Kidney epithelial cell (primary cell): ENCODE measurements at regions not wholly inside any gene's neighbourhood (a gene's known extent, or its start where the extent isn't known, plus 50 kb on each side); places are given as distances from the start of the nearest gene placed in this dataset.

Experiments used
- DNase-seq: peaks from one replicate; pipeline ENCODE4 v3.0.0-alpha.2; 2010; ENCODE audit warnings: low read depth
- H3K27me3 ChIP-seq: 2 replicates; pipeline ENCODE4 v1.6.0; 2011; ENCODE audit warnings: low read length; ENCODE audit not compliant: control insufficient read depth, insufficient read depth
- H3K36me3 ChIP-seq: 2 replicates; pipeline ENCODE4 v1.5.1; 2011; ENCODE audit warnings: low read length; ENCODE audit not compliant: control insufficient read depth, insufficient read depth
- H3K4me3 ChIP-seq: 2 replicates; pipeline ENCODE4 v1.5.1; 2011; ENCODE audit warnings: low read depth, mild to moderate bottlenecking, control low read depth, low read length
- CTCF ChIP-seq: IDR thresholded peaks from 2 replicates; pipeline ENCODE4 v1.5.1; 2011; ENCODE audit warnings: mild to moderate bottlenecking, moderate library complexity, low read length, control low read depth, inconsistent platforms; ENCODE audit not compliant: insufficient read depth, poor library complexity, severe bottlenecking

- Histone ChIP-seq H3K36me3 (no peaks in the 10 kb centered on the region), H3K4me3 (no peak overlapping the region), H3K27me3 (no peaks in the 10 kb centered on the region)
- no peak for DNase-seq
- no peak for TF ChIP-seq CTCF
Observed at GRCh38 chrX:125895518-125895917, 270.6 kb downstream of the DCAF12L2 start.

GRCh38 chrX:125926295-125926694 lies 239.8 kb downstream of the DCAF12L2 start:
- no peaks in the 10 kb centered on the region for H3K36me3 ChIP-seq
- H3K4me3 ChIP-seq: no peak overlapping the region
- TF ChIP-seq CTCF: no peak
- no peak for DNase-seq
- no peaks in the 10 kb centered on the region for H3K27me3 ChIP-seq

GRCh38 chrX:125940985-125941384 lies 225.1 kb downstream of the DCAF12L2 start:
- no peak overlapping the region for H3K4me3 ChIP-seq
- H3K36me3 ChIP-seq: no peaks in the 10 kb centered on the region
- TF ChIP-seq CTCF: no peak
- DNase-seq: no peak
- no peaks in the 10 kb centered on the region for H3K27me3 ChIP-seq

- H3K27me3 ChIP-seq: no peaks in the 10 kb centered on the region
- DNase-seq: no peak
- H3K36me3 ChIP-seq: no peaks in the 10 kb centered on the region
- H3K4me3 ChIP-seq: no peak overlapping the region
- TF ChIP-seq CTCF: no peak
Observed at GRCh38 chrX:125947501-125947900, 218.6 kb downstream of the DCAF12L2 start.

- no peak for TF ChIP-seq CTCF
- H3K4me3 ChIP-seq: no peak overlapping the region
Observed at GRCh38 chrX:125952973-125953372, 213.1 kb downstream of the DCAF12L2 start.

GRCh38 chrX:125953814-125954213 lies 212.3 kb downstream of the DCAF12L2 start:
- H3K27me3 ChIP-seq: no peaks in the 10 kb centered on the region
- DNase-seq: no peak
- TF ChIP-seq CTCF: no peak
- no peaks in the 10 kb centered on the region for H3K36me3 ChIP-seq
- H3K4me3 ChIP-seq: no peak overlapping the region

More at GRCh38 chrX:125952973-125953372, 213.1 kb downstream of the DCAF12L2 start:
- no peak for DNase-seq
- no peaks in the 10 kb centered on the region for H3K27me3 ChIP-seq
- H3K36me3 ChIP-seq: no peaks in the 10 kb centered on the region
